Endothelial cell of umbilical vein (primary cell): ENCODE measurements at regions not wholly inside any gene's neighbourhood (a gene's known extent, or its start where the extent isn't known, plus 50 kb on each side); places are given as distances from the start of the nearest gene placed in this dataset.

Experiments
- BruUV-seq: library from RNA; stranded (reverse); fragments of 400-500 nt; replicated peaks from 2 replicates; lab custom pipeline; 2021; lab: Mats Ljungman, UMichigan
- CTCF ChIA-PET: fragments of 300-600, 350-600 bp; sonication (Branson Sonifier 250); formaldehyde crosslinking; loops from one replicate; lab custom pipeline; 2021; ENCODE audit warnings: antibody characterized with exemption, inconsistent platforms; lab: Charles Lee
- POLR2A ChIA-PET: fragments of 300-600, 350-600 bp; sonication (Branson Sonifier 250); formaldehyde crosslinking; loops from one replicate; lab custom pipeline; 2021; ENCODE audit warnings: antibody characterized with exemption, inconsistent platforms; lab: Charles Lee
- DNase-seq: peaks from one replicate; pipeline ENCODE4 v3.0.0-alpha.2; 2011; ENCODE audit warnings: low read depth, low spot score
- FAIRE-seq: peaks from 2 replicates; lab custom pipeline; 2011; peaks lifted over from hg19 to GRCh38; lab: Jason Lieb, UNC
- H2AFZ ChIP-seq: 2 replicates; pipeline ENCODE4 v1.6.0; 2012; ENCODE audit warnings: low read depth, low read length, control low read depth, inconsistent platforms
- H3K27ac ChIP-seq: 2 replicates; pipeline ENCODE4 v1.5.1; 2011; ENCODE audit warnings: low read depth, mild to moderate bottlenecking, control low read depth, low read length, moderate library complexity; ENCODE audit not compliant: insufficient read depth
- H3K27me3 ChIP-seq, 2 experiments: 2 replicates each; pipeline versions ENCODE4 v1.6.0 to v1.6.1; 2011; ENCODE audit warnings: low read length in 2 of 2, mixed read lengths in 1 of 2; ENCODE audit not compliant: control insufficient read depth in 2 of 2, insufficient read depth in 2 of 2
- H3K36me3 ChIP-seq, 2 experiments: 2 replicates in 1 of 2; 3 replicates in 1 of 2; pipeline ENCODE4 v1.5.1; 2011; ENCODE audit warnings: low read length in 2 of 2, mild to moderate bottlenecking in 1 of 2, moderate library complexity in 1 of 2; ENCODE audit not compliant: control insufficient read depth in 2 of 2, insufficient read depth in 2 of 2; ENCODE audit errors: extremely low read depth in 1 of 2
- H3K4me1 ChIP-seq: 3 replicates; pipeline ENCODE4 v1.5.1; 2011; ENCODE audit warnings: mild to moderate bottlenecking, low read length; ENCODE audit not compliant: control insufficient read depth, insufficient read depth; ENCODE audit errors: extremely low read depth
- H3K4me2 ChIP-seq: 2 replicates; pipeline ENCODE4 v1.6.1; 2011; ENCODE audit warnings: low read length, control low read depth, mixed read lengths; ENCODE audit not compliant: insufficient read depth
- H3K4me3 ChIP-seq, 3 experiments: fragments of 200-600 bp in 1 of 3; sonication (generic), shearing (Covaris generic) in 1 of 3; replicated peaks in 1 of 3; 2 replicates each; pipeline ENCODE4 v1.5.1; 2011 to 2016; ENCODE audit warnings: control low read depth in 3 of 3, low read length in 3 of 3, mild to moderate bottlenecking in 2 of 3, inconsistent platforms in 1 of 3, low read depth in 1 of 3, moderate library complexity in 1 of 3; ENCODE audit not compliant: insufficient read depth in 1 of 3
- H3K79me2 ChIP-seq: 2 replicates; pipeline ENCODE4 v1.6.0; 2012; ENCODE audit warnings: low read length, inconsistent platforms; ENCODE audit not compliant: control insufficient read depth, insufficient read depth
- H3K9ac ChIP-seq: replicated peaks from 2 replicates; pipeline ENCODE3; 2011; ENCODE audit warnings: low read length, control low read depth; ENCODE audit not compliant: insufficient read depth; ENCODE audit errors: extremely low read depth
- H3K9me1 ChIP-seq: replicated peaks from 3 replicates; pipeline ENCODE4 v1.6.0; 2011; ENCODE audit warnings: mild to moderate bottlenecking, low read length; ENCODE audit not compliant: control insufficient read depth, insufficient read depth; ENCODE audit errors: extremely low read depth
- H3K9me3 ChIP-seq: replicated peaks from 2 replicates; pipeline ENCODE4 v1.5.1; 2012; ENCODE audit warnings: low read length, inconsistent platforms; ENCODE audit not compliant: control insufficient read depth, insufficient read depth
- H4K20me1 ChIP-seq: replicated peaks from 2 replicates; pipeline ENCODE3; 2011; ENCODE audit warnings: mild to moderate bottlenecking, low read length; ENCODE audit not compliant: control insufficient read depth, insufficient read depth; ENCODE audit errors: extremely low read depth
- CTCF ChIP-seq, 2 donors: IDR thresholded peaks; 1 replicate in 1 of 2; 2 replicates in 1 of 2; pipeline ENCODE4 v1.5.1; 2011; ENCODE audit warnings: low read length in 2 of 2, mild to moderate bottlenecking in 2 of 2, moderate library complexity in 2 of 2, control low read depth in 1 of 2, inconsistent platforms in 1 of 2, low read depth in 1 of 2; ENCODE audit not compliant: insufficient read depth in 1 of 2; ENCODE audit errors: extremely low read depth in 1 of 2
- EZH2 ChIP-seq: IDR thresholded peaks from 2 replicates; pipeline ENCODE4 v1.6.1; 2012; ENCODE audit warnings: borderline replicate concordance, low read depth, mild to moderate bottlenecking, moderate library complexity, low read length, inconsistent platforms; ENCODE audit not compliant: severe bottlenecking
- FOS ChIP-seq: IDR thresholded peaks from 2 replicates; pipeline ENCODE4 v1.6.1; 2011; ENCODE audit warnings: mild to moderate bottlenecking, low read length, moderate library complexity, borderline replicate concordance; ENCODE audit not compliant: insufficient read depth
- GATA2 ChIP-seq: IDR thresholded peaks from 2 replicates; pipeline ENCODE4 v1.7.0; 2011; ENCODE audit warnings: low read depth, mild to moderate bottlenecking, moderate library complexity, mixed read lengths, low read length; ENCODE audit not compliant: insufficient read length, insufficient read depth
- JUN ChIP-seq: IDR thresholded peaks from 2 replicates; pipeline ENCODE4 v1.6.1; 2011; ENCODE audit warnings: borderline replicate concordance, low read depth; ENCODE audit not compliant: insufficient read length, insufficient read depth
- MAX ChIP-seq: IDR thresholded peaks from 2 replicates; pipeline ENCODE4 v1.6.1; 2011; ENCODE audit not compliant: insufficient read depth, insufficient read length
- MYC ChIP-seq: IDR thresholded peaks from one replicate; pipeline ENCODE4 v1.6.1; 2011; ENCODE audit warnings: mild to moderate bottlenecking, low read depth, low read length
- POLR2A ChIP-seq: IDR thresholded peaks from 2 replicates; pipeline ENCODE4 v1.6.1; 2012; ENCODE audit warnings: low read depth, mild to moderate bottlenecking, control low read depth, low read length
- POLR2AphosphoS5 ChIP-seq: IDR thresholded peaks from 2 replicates; pipeline ENCODE4 v1.6.1; 2012; ENCODE audit warnings: low read depth, mild to moderate bottlenecking, control low read depth, low read length, moderate library complexity; ENCODE audit not compliant: insufficient read depth
- dilution Hi-C: fragments of 300-500 bp; cut with MboI; formaldehyde crosslinking; loops from one replicate; pipeline ENCODE4 v1.15.0; 2019; ENCODE audit warnings: low sequenced_read_pairs; ENCODE audit not compliant: extremely low pct_ligation_motif_present
- intact Hi-C: fragments of 100-400 bp; cut with micrococcal nuclease; formaldehyde crosslinking; loops from one replicate; pipeline ENCODE4 v1.10.0; 2022

- no peak overlapping the region for H3K4me2 ChIP-seq
- FAIRE-seq, result no peak
- no peaks in the 10 kb centered on the region for H3K4me1 ChIP-seq
- H2AFZ ChIP-seq, result no peak overlapping the region
- TF ChIP-seq POLR2A (no peak), POLR2AphosphoS5 (no peak), MYC (no peak), GATA2 (no peak), CTCF (IDR thresholded peaks at IDR 0.05; ENCODE audit: extremely low read depth in 1 of 2, insufficient read depth in 1 of 2, low read depth in 1 of 2, low read length in 2 of 2) (no peak), EZH2 (no peak), JUN (no peak), MAX (no peak), FOS (no peak)
- H4K20me1 ChIP-seq, result no peaks in the 10 kb centered on the region
- DNase-seq, result no peak
- intact Hi-C loops (no loop called here), dilution Hi-C loops (no loop called here)
- POLR2A ChIA-PET, result no interaction called here
- no TSS peak for BruUV-seq
- no peaks in the 10 kb centered on the region for H3K79me2 ChIP-seq
- no peaks in the 10 kb centered on the region for H3K9me1 ChIP-seq
- H3K4me3 ChIP-seq, result no peak overlapping the region
- no peaks in the 10 kb centered on the region for H3K27me3 ChIP-seq
- no peaks in the 10 kb centered on the region for H3K9me3 ChIP-seq
- no peaks in the 10 kb centered on the region for H3K36me3 ChIP-seq
- CTCF ChIA-PET, result no interaction called here
- no peak overlapping the region for H3K27ac ChIP-seq
- H3K9ac ChIP-seq, result no peak overlapping the region
Measured at GRCh38 chr18:1777843-1778242, 793.5 kb downstream of the METTL4 start.
